ENCODE measurements at regions not wholly inside any gene's neighbourhood (a gene's known extent, or its start where the extent isn't known, plus 50 kb on each side); places are given as distances from the start of the nearest gene placed in this dataset.

- in situ Hi-C loops (cut with HindIII; ENCODE audit: low sequenced_read_pairs): no loop called here
- DNase-seq (ENCODE audit: low read depth, low spot score): no peak
- no peak for TF ChIP-seq CTCF (IDR thresholded peaks at IDR 0.05; ENCODE audit: low read depth, low read length)
- no peak overlapping the region for H3K4me3 ChIP-seq (ENCODE audit: low read depth, low read length)
Measured at GRCh38 chr21:22649246-22649645, 1651.0 kb downstream of the NCAM2 start.

GRCh38 chr21:22650226-22650625, 1652.0 kb downstream of the NCAM2 start:
- DNase-seq (ENCODE audit: low read depth, low spot score): no peak
- in situ Hi-C loops (cut with HindIII; ENCODE audit: low sequenced_read_pairs): no loop called here
- no peak overlapping the region for H3K4me3 ChIP-seq (ENCODE audit: low read depth, low read length)
- no peak for TF ChIP-seq CTCF (IDR thresholded peaks at IDR 0.05; ENCODE audit: low read depth, low read length)

GRCh38 chr21:22657781-22658180, 1659.6 kb downstream of the NCAM2 start:
- no peak for TF ChIP-seq CTCF (IDR thresholded peaks at IDR 0.05; ENCODE audit: low read depth, low read length)
- DNase-seq (ENCODE audit: low read depth, low spot score): no peak
- H3K4me3 ChIP-seq (ENCODE audit: low read depth, low read length): no peak overlapping the region
- in situ Hi-C loops (cut with HindIII; ENCODE audit: low sequenced_read_pairs): no loop called here

- in situ Hi-C loops (cut with HindIII; ENCODE audit: low sequenced_read_pairs): no loop called here
- no peak for DNase-seq (ENCODE audit: low read depth, low spot score)
Measured at GRCh38 chr21:22670148-22670547, 1671.9 kb downstream of the NCAM2 start.

GRCh38 chr21:22679207-22679606, 1681.0 kb downstream of the NCAM2 start:
- no peak for DNase-seq (ENCODE audit: low read depth, low spot score)
- in situ Hi-C loops (cut with HindIII; ENCODE audit: low sequenced_read_pairs): no loop called here
- H3K4me3 ChIP-seq (ENCODE audit: low read depth, low read length): no peak overlapping the region
- TF ChIP-seq CTCF (IDR thresholded peaks at IDR 0.05; ENCODE audit: low read depth, low read length): no peak

More at GRCh38 chr21:22670148-22670547, 1671.9 kb downstream of the NCAM2 start:
- TF ChIP-seq CTCF (IDR thresholded peaks at IDR 0.05; ENCODE audit: low read depth, low read length): no peak
- no peak overlapping the region for H3K4me3 ChIP-seq (ENCODE audit: low read depth, low read length)

GRCh38 chr21:22691658-22692057, 1693.4 kb downstream of the NCAM2 start:
- TF ChIP-seq CTCF (IDR thresholded peaks at IDR 0.05; ENCODE audit: low read depth, low read length): no peak
- in situ Hi-C loops (cut with HindIII; ENCODE audit: low sequenced_read_pairs): no loop called here
- no peak overlapping the region for H3K4me3 ChIP-seq (ENCODE audit: low read depth, low read length)
- DNase-seq (ENCODE audit: low read depth, low spot score): no peak

- no peak for DNase-seq (ENCODE audit: low read depth, low spot score)
- no peak overlapping the region for H3K4me3 ChIP-seq (ENCODE audit: low read depth, low read length)
- in situ Hi-C loops (cut with HindIII; ENCODE audit: low sequenced_read_pairs): no loop called here
- TF ChIP-seq CTCF (IDR thresholded peaks at IDR 0.05; ENCODE audit: low read depth, low read length): no peak
Measured at GRCh38 chr21:22703521-22703920, 1705.3 kb downstream of the NCAM2 start.
